ENCODE measurements at regions not wholly inside any gene's neighbourhood (a gene's known extent, or its start where the extent isn't known, plus 50 kb on each side); places are given as distances from the start of the nearest gene placed in this dataset.

DNA sequence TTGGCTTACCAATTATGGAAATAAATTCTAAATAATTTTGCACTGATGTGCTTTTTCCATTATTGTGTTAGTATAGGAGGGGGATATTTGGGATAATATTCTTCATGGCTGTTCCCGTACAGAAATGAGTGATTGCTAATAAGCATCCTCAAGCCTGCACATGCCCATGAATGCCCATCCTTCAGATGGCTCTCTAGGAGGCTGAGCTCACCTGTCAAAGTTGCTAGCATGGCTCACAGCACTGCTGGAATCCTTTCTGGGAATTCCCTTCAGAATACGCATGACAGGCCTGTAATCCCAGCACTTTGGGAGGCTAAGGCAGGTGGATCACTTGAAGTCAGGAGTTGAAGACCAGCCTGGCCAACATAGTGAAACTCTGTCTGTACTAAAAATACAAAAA lies 124.1 kb downstream of the NXNL2 start:
- TF ChIP-seq, protein P1, sequence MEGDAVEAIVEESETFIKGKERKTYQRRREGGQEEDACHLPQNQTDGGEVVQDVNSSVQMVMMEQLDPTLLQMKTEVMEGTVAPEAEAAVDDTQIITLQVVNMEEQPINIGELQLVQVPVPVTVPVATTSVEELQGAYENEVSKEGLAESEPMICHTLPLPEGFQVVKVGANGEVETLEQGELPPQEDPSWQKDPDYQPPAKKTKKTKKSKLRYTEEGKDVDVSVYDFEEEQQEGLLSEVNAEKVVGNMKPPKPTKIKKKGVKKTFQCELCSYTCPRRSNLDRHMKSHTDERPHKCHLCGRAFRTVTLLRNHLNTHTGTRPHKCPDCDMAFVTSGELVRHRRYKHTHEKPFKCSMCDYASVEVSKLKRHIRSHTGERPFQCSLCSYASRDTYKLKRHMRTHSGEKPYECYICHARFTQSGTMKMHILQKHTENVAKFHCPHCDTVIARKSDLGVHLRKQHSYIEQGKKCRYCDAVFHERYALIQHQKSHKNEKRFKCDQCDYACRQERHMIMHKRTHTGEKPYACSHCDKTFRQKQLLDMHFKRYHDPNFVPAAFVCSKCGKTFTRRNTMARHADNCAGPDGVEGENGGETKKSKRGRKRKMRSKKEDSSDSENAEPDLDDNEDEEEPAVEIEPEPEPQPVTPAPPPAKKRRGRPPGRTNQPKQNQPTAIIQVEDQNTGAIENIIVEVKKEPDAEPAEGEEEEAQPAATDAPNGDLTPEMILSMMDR (IDR thresholded peaks at IDR 0.05; ENCODE audit: low read depth, low read length), result no peak
- TF ChIP-seq EZH2phosphoT487 (IDR thresholded peaks at IDR 0.05; ENCODE audit: low read depth), result no peak
